ENCODE measurements at regions not wholly inside any gene's neighbourhood (a gene's known extent, or its start where the extent isn't known, plus 50 kb on each side); places are given as distances from the start of the nearest gene placed in this dataset.

DNA sequence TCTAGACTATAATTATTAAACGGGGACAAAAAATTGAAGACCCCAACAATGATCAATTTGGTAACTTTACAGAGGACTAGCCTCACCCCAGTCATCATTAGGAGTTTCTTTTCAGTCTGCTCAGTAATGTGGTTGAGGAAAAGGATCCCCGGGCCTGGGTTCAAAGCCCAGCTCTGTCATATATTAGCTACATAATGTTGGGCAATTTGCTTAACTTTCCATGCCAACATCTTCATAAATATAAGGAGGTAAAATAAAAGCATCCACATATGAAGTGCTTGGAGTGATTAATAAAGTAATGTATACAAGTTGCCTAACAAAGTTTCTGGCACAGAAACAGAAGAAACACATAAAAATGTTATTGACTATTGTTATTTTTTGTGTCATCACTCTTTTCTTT is 53.4 kb upstream of the ANTXR2 start:
- peak; percentile 45 for DNase-seq (ENCODE audit: low read depth)
- no peak overlapping the region for H3K4me3 ChIP-seq (ENCODE audit: low read depth, low read length)

GRCh38 chr4:80125252-80126177 is 52.5 kb upstream of the ANTXR2 start:
- TF ChIP-seq, protein P1, sequence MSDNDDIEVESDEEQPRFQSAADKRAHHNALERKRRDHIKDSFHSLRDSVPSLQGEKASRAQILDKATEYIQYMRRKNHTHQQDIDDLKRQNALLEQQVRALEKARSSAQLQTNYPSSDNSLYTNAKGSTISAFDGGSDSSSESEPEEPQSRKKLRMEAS (IDR thresholded peaks at IDR 0.05; ENCODE audit: low read depth, low read length), result no peak
- TF ChIP-seq POLR2A (IDR thresholded peaks at IDR 0.05; ENCODE audit: extremely low read depth, insufficient read length), result peak; percentile 35
- TF ChIP-seq MYC (IDR thresholded peaks at IDR 0.05; ENCODE audit: low read depth, low read length), result no peak
- TF ChIP-seq, protein P2, sequence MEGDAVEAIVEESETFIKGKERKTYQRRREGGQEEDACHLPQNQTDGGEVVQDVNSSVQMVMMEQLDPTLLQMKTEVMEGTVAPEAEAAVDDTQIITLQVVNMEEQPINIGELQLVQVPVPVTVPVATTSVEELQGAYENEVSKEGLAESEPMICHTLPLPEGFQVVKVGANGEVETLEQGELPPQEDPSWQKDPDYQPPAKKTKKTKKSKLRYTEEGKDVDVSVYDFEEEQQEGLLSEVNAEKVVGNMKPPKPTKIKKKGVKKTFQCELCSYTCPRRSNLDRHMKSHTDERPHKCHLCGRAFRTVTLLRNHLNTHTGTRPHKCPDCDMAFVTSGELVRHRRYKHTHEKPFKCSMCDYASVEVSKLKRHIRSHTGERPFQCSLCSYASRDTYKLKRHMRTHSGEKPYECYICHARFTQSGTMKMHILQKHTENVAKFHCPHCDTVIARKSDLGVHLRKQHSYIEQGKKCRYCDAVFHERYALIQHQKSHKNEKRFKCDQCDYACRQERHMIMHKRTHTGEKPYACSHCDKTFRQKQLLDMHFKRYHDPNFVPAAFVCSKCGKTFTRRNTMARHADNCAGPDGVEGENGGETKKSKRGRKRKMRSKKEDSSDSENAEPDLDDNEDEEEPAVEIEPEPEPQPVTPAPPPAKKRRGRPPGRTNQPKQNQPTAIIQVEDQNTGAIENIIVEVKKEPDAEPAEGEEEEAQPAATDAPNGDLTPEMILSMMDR (IDR thresholded peaks at IDR 0.05; ENCODE audit: low read depth, low read length), result peak; percentile 44
- peak; percentile 86 for DNase-seq (ENCODE audit: low read depth)

More for the DNA sequence above, 53.4 kb upstream of the ANTXR2 start:
- TF ChIP-seq, protein P1 (IDR thresholded peaks at IDR 0.05; ENCODE audit: low read depth, low read length), result no peak
- TF ChIP-seq, protein P2 (IDR thresholded peaks at IDR 0.05; ENCODE audit: low read depth, low read length), result no peak
- no peak for TF ChIP-seq MYC (IDR thresholded peaks at IDR 0.05; ENCODE audit: low read depth, low read length)
- TF ChIP-seq POLR2A (IDR thresholded peaks at IDR 0.05; ENCODE audit: extremely low read depth, insufficient read length), result no peak

GRCh38 chr4:80124246-80125211 is 51.5 kb upstream of the ANTXR2 start:
- peak; percentile 39 for DNase-seq (ENCODE audit: low read depth)
- peak overlapping the region; percentile 81 for H3K4me3 ChIP-seq (ENCODE audit: low read depth, low read length)
- TF ChIP-seq, protein P2 (IDR thresholded peaks at IDR 0.05; ENCODE audit: low read depth, low read length), result no peak
- no peak for TF ChIP-seq POLR2A (IDR thresholded peaks at IDR 0.05; ENCODE audit: extremely low read depth, insufficient read length)
- no peak for TF ChIP-seq MYC (IDR thresholded peaks at IDR 0.05; ENCODE audit: low read depth, low read length)
- TF ChIP-seq, protein P1 (IDR thresholded peaks at IDR 0.05; ENCODE audit: low read depth, low read length), result no peak

More at GRCh38 chr4:80125252-80126177, 52.5 kb upstream of the ANTXR2 start:
- H3K4me3 ChIP-seq (ENCODE audit: low read depth, low read length), result peak overlapping the region; percentile 81

Data from NB4 (cell line).